B cell (primary cell): ENCODE measurements at regions not wholly inside any gene's neighbourhood (a gene's known extent, or its start where the extent isn't known, plus 50 kb on each side); places are given as distances from the start of the nearest gene placed in this dataset.

Experiments
- ATAC-seq: fragments of 200-7000 bp; cut with Tn5 transposase; one replicate; pipeline ENCODE4 v1.10.0; 2021; ENCODE audit warnings: low read depth, mild to moderate bottlenecking, moderate number of reproducible peaks, moderate library complexity
- CTCF ChIA-PET: fragments of 350-600 bp; sonication (Branson Sonifier 250); formaldehyde crosslinking; loops from one replicate; lab custom pipeline; 2021; ENCODE audit warnings: antibody characterized with exemption, inconsistent platforms; lab: Charles Lee
- POLR2A ChIA-PET: fragments of 350-600 bp; sonication (Branson Sonifier 250); formaldehyde crosslinking; loops from one replicate; lab custom pipeline; 2021; ENCODE audit warnings: antibody characterized with exemption; lab: Charles Lee
- DNase-seq: peaks from one replicate; pipeline ENCODE4 v3.0.0; 2013
- H2AFZ ChIP-seq: 2 replicates; pipeline ENCODE4 v1.6.1; 2012; ENCODE audit warnings: mild to moderate bottlenecking, low read depth, low read length; ENCODE audit not compliant: insufficient read depth, poor library complexity, severe bottlenecking
- H3K27ac ChIP-seq, 2 donors: 1 replicate in 1 of 2; 2 replicates in 1 of 2; pipeline ENCODE4 v1.5.1; 2012 to 2013; ENCODE audit warnings: low read length in 2 of 2, mild to moderate bottlenecking in 2 of 2, moderate library complexity in 1 of 2
- H3K27me3 ChIP-seq, 4 experiments: fragments of 200-600 bp in 1 of 4; sonication (generic) in 1 of 4; replicated peaks in 1 of 4; 1 replicate in 2 of 4; 2 replicates in 2 of 4; pipeline versions ENCODE4 v1.6.1 to v1.7.0; 2013 to 2016; ENCODE audit warnings: low read length in 3 of 4, mild to moderate bottlenecking in 2 of 4, mixed read lengths in 1 of 4, moderate library complexity in 1 of 4; ENCODE audit not compliant: insufficient read depth in 4 of 4, control insufficient read depth in 3 of 4; ENCODE audit errors: control extremely low read depth in 1 of 4
- H3K36me3 ChIP-seq, 2 experiments: replicated peaks in 1 of 2; 1 replicate in 1 of 2; 2 replicates in 1 of 2; pipeline versions ENCODE4 v1.6.1 to v1.7.1; 2013; ENCODE audit warnings: low read length in 1 of 2; ENCODE audit not compliant: insufficient read depth in 2 of 2, control insufficient read depth in 1 of 2; ENCODE audit errors: control extremely low read depth in 1 of 2, extremely low read depth in 1 of 2
- H3K4me1 ChIP-seq, 2 donors: fragments of 200-600 bp in 1 of 2; sonication (generic) in 1 of 2; 1 replicate in 1 of 2; 2 replicates in 1 of 2; pipeline versions ENCODE4 v1.5.1 to v1.6.1; 2013 to 2017; ENCODE audit warnings: low read length in 2 of 2; ENCODE audit not compliant: control insufficient read depth in 2 of 2, insufficient read depth in 2 of 2
- H3K4me2 ChIP-seq: replicated peaks from 2 replicates; pipeline ENCODE3; 2012; ENCODE audit warnings: mild to moderate bottlenecking, low read depth, low read length; ENCODE audit not compliant: poor library complexity, severe bottlenecking
- H3K4me3 ChIP-seq, 5 experiments: fragments of 200-600 bp in 1 of 5; sonication (generic) in 1 of 5; 1 replicate in 3 of 5; 2 replicates in 2 of 5; pipeline versions ENCODE4 v1.5.1 to v1.7.0; 2011 to 2016; ENCODE audit warnings: low read length in 4 of 5, mild to moderate bottlenecking in 4 of 5, low read depth in 2 of 5, control low read depth in 1 of 5, moderate library complexity in 1 of 5; ENCODE audit not compliant: insufficient read depth in 1 of 5; ENCODE audit errors: control extremely low read depth in 1 of 5, extremely low read depth in 1 of 5
- H3K79me2 ChIP-seq: fragments of 200-600 bp; sonication (generic); one replicate; pipeline ENCODE4 v1.6.0; 2016; ENCODE audit warnings: low read length; ENCODE audit not compliant: control insufficient read depth, insufficient read depth
- H3K9ac ChIP-seq: fragments of 200-600 bp; sonication (generic); 2 replicates; pipeline ENCODE4 v1.6.1; 2017; ENCODE audit warnings: mild to moderate bottlenecking, low read length, moderate library complexity
- H3K9me3 ChIP-seq, 3 donors: one replicate each; pipeline versions ENCODE4 v1.6.1 to v1.7.1; 2013; ENCODE audit warnings: low read length in 2 of 3; ENCODE audit not compliant: control insufficient read depth in 2 of 3, insufficient read depth in 1 of 3; ENCODE audit errors: control extremely low read depth in 1 of 3
- H4K20me1 ChIP-seq: 2 replicates; pipeline ENCODE4 v1.6.0; 2012; ENCODE audit warnings: mild to moderate bottlenecking, low read length; ENCODE audit not compliant: insufficient read depth, control insufficient read depth, poor library complexity, severe bottlenecking
- H3K27ac Mint-ChIP-seq: one replicate; pipeline ENCODE4 v1.8.0; 2021; ENCODE audit warnings: mixed read lengths
- H3K27me3 Mint-ChIP-seq: one replicate; pipeline ENCODE4 v1.8.0; 2021; ENCODE audit warnings: mixed read lengths
- H3K4me1 Mint-ChIP-seq: one replicate; pipeline ENCODE4 v1.8.0; 2021; ENCODE audit warnings: mixed read lengths
- H3K4me3 Mint-ChIP-seq: one replicate; pipeline ENCODE4 v1.8.0; 2021; ENCODE audit warnings: mixed read lengths
- H3K9me3 Mint-ChIP-seq: one replicate; pipeline ENCODE4 v1.8.0; 2022; ENCODE audit warnings: mixed read lengths; ENCODE audit not compliant: insufficient read depth
- CTCF ChIP-seq: fragments of 200-600 bp; IDR thresholded peaks from one replicate; pipeline ENCODE4 v1.8.0; 2022; ENCODE audit warnings: antibody characterized with exemption, mild to moderate bottlenecking
- EZH2 ChIP-seq: IDR thresholded peaks from 2 replicates; pipeline ENCODE4 v1.6.1; 2012; ENCODE audit warnings: borderline replicate concordance, low read depth, mild to moderate bottlenecking, moderate library complexity, low read length; ENCODE audit not compliant: insufficient read depth, poor library complexity, severe bottlenecking
- WGBS: methylation state at CpG from one replicate; pipeline ENCODE4 v1.1.5; 2013; ENCODE audit warnings: missing lambda C conversion rate; ENCODE audit not compliant: insufficient coverage; 5-methylcytosine and 5-hydroxymethylcytosine counted together
- intact Hi-C: fragments of 100-400 bp; cut with micrococcal nuclease; formaldehyde crosslinking; loops from one replicate; pipeline ENCODE4 v1.10.0; 2022

- Mint-ChIP-seq H3K9me3 (no peaks in the 10 kb centered on the region), H3K27ac (no peak overlapping the region), H3K4me3 (no peak overlapping the region), H3K27me3 (peaks cover 14% of the 10 kb centered on the region), H3K4me1 (no peaks in the 10 kb centered on the region)
- H3K4me3 ChIP-seq = no peak overlapping the region
- H3K4me2 ChIP-seq = no peak overlapping the region
- POLR2A ChIA-PET = no interaction called here
- H3K27ac ChIP-seq = no peak overlapping the region
- H3K4me1 ChIP-seq = no peaks in the 10 kb centered on the region
- H3K27me3 ChIP-seq = no peaks in the 10 kb centered on the region
- H3K36me3 ChIP-seq = no peaks in the 10 kb centered on the region
- TF ChIP-seq EZH2 (no peak), CTCF (no peak)
- no peak for DNase-seq
- H4K20me1 ChIP-seq = no peaks in the 10 kb centered on the region
- ATAC-seq = no peak
- H3K79me2 ChIP-seq = no peaks in the 10 kb centered on the region
- H3K9me3 ChIP-seq = no peaks in the 10 kb centered on the region
- no peak overlapping the region for H3K9ac ChIP-seq
- intact Hi-C loops = no loop called here
- CTCF ChIA-PET = no interaction called here
- H2AFZ ChIP-seq = no peak overlapping the region
- WGBS = 85% methylated on average over 2 of the region's 2 CpGs
Measured at GRCh38 chr2:114118088-114118487, 228.2 kb downstream of the ACTR3 start.

- CTCF ChIA-PET = no interaction called here
- no peak overlapping the region for H3K9ac ChIP-seq
- Mint-ChIP-seq H3K27ac (no peak overlapping the region), H3K9me3 (no peaks in the 10 kb centered on the region), H3K4me1 (no peaks in the 10 kb centered on the region), H3K4me3 (no peak overlapping the region), H3K27me3 (peaks cover 14% of the 10 kb centered on the region)
- no peak overlapping the region for H2AFZ ChIP-seq
- H4K20me1 ChIP-seq = no peaks in the 10 kb centered on the region
- no peaks in the 10 kb centered on the region for H3K79me2 ChIP-seq
- DNase-seq = no peak
- ATAC-seq = no peak
- intact Hi-C loops = no loop called here
- H3K4me3 ChIP-seq = no peak overlapping the region
- H3K9me3 ChIP-seq = no peaks in the 10 kb centered on the region
- H3K4me1 ChIP-seq = no peaks in the 10 kb centered on the region
- no peak overlapping the region for H3K27ac ChIP-seq
- H3K4me2 ChIP-seq = no peak overlapping the region
- no peak for TF ChIP-seq CTCF
- no peak for TF ChIP-seq EZH2
- WGBS = 77% methylated on average over 7 of the region's 7 CpGs
- H3K27me3 ChIP-seq = no peaks in the 10 kb centered on the region
- POLR2A ChIA-PET = no interaction called here
- no peaks in the 10 kb centered on the region for H3K36me3 ChIP-seq
Measured at GRCh38 chr2:114119862-114120261, 230.0 kb downstream of the ACTR3 start.
